ENCODE measurements at regions not wholly inside any gene's neighbourhood (a gene's known extent, or its start where the extent isn't known, plus 50 kb on each side); places are given as distances from the start of the nearest gene placed in this dataset.
"Not testable (repeated sequence)": the region's sequence is repeated elsewhere in the genome, so short reads cannot be mapped to it uniquely, and the experiment has no call there.

DNA sequence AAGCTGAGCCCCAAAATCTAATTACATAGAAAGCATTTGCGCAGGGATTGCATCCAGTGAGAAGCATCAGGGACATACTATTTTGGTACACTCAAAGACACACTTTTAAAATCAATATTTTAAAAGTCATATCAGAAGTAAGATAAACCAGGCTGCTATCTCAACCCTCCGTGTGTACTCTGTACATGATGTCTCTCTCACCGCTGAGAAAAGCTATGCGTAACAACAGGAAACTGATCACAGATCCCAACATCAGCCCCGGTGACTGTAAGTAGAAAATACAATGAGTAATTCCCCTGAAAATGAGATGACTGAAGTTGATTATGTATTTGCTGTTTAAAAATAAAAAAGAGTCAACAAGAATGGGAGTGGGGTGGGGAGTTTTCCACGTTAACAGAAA lies 329.8 kb downstream of the BCL2L11 start:
- in situ Hi-C loops (cut with HindIII; ENCODE audit: low sequenced_read_pairs); DNase-seq (ENCODE audit: low spot score): not testable (repeated sequence)

DNA sequence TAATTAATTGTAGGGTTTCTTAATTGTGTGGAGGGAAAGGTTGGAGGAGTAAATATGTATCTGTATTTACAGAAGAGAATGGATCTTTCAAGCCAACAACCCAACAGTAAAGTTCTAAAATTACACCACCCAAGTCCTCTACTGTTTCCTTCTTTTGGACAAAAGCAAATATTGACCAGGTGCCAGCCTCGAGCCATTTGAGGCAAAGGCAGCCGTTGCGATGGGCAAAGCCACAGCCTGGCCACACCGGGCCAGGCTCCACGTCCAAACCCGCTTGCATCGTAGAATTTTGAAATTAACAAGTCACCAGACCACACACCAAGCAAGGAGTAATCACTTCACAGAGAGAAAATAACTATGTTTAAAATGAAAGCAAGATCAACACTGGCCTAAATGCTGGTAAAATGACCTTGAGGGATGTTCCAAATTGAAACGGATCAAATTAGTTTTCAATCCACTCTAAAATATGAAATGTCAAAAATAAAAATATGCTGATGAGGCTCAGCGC lies 331.0 kb downstream of the BCL2L11 start:
- in situ Hi-C loops (cut with HindIII; ENCODE audit: low sequenced_read_pairs); DNase-seq (ENCODE audit: low spot score): not testable (repeated sequence)

DNA sequence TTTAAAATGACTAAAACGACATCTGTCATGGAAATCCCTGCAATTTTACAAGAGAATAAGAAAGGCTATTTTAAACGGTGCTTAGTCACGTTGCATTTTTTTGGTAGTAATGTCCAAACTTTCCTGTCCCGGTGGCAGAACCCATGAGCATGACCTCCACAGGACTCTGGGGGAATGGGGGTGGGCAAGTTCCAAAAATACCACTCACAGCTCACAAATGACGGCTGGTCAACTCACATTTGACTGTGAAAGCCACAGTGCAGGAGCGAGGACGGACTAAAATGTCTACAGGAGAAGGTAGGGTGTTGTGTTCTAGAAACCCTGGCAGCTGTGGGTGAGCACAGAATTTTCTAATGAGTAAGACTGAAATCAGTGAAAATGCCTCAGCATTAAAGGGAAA lies 331.5 kb downstream of the BCL2L11 start:
- in situ Hi-C loops (cut with HindIII; ENCODE audit: low sequenced_read_pairs); DNase-seq (ENCODE audit: low spot score): not testable (repeated sequence)

DNA sequence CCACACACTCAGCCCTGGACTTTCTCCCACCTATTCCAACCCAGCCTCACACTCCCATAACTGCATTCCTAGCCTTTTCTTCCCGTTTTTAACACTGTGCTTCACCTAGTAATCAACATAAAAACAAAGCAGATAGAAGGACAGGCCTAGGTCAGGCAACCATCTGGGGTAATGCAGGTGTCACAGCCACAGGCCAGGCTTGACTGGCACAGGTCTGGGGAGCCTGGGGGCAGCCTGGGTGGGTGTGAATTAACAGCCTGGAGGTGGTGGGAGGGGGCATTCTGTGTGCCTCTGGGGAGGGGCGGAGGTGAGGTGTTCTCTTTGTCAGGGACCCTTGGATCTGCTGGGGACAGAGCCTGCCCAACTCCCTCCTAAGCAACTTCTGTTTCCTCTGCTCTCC lies 332.6 kb downstream of the BCL2L11 start:
- in situ Hi-C loops (cut with HindIII; ENCODE audit: low sequenced_read_pairs): not testable (repeated sequence)

DNA sequence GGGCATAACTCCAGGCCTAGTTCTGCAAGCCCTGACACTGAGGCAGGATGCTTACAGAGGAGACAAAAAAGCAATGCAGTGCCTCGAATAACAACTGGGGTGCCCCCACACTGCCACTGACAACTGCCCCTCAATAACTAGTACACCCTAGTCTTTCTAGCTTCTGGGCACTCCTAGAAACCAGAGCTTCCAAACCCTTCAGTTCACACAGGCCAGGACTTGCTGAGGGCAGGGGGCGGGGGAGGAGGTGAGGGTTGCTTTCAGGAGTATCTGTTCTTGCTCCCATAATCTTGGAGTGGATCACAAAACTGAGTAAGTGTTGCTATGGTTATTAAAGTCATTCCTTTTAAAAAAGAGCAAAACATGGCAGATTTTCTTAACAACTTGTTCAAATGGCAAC lies 333.1 kb downstream of the BCL2L11 start:
- DNase-seq (ENCODE audit: low spot score); in situ Hi-C loops (cut with HindIII; ENCODE audit: low sequenced_read_pairs): not testable (repeated sequence)

More for the DNA sequence above, 332.6 kb downstream of the BCL2L11 start:
- not testable (repeated sequence) for DNase-seq (ENCODE audit: low spot score)

DNA sequence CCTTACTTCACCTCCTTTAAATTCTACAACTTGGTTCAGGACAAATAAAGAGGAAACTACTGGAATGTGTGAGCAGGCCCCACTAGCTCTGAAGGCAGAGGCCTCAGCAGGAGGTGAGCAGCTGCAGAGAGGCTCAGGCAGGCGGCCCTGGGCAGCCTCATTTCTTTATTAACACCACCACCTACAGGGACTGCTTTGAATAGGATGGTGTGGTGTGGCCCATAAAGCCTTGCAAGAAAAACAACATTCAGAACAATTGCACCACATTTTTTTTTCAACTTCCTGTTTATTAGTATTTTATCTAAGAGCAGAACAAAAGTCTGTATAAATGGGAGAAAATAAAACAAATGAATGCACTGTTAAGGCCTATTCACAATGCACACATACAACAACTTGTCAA lies 333.7 kb downstream of the BCL2L11 start:
- peak; percentile 6 for DNase-seq (ENCODE audit: low spot score)
- in situ Hi-C loops (cut with HindIII; ENCODE audit: low sequenced_read_pairs): not testable (repeated sequence)

DNA sequence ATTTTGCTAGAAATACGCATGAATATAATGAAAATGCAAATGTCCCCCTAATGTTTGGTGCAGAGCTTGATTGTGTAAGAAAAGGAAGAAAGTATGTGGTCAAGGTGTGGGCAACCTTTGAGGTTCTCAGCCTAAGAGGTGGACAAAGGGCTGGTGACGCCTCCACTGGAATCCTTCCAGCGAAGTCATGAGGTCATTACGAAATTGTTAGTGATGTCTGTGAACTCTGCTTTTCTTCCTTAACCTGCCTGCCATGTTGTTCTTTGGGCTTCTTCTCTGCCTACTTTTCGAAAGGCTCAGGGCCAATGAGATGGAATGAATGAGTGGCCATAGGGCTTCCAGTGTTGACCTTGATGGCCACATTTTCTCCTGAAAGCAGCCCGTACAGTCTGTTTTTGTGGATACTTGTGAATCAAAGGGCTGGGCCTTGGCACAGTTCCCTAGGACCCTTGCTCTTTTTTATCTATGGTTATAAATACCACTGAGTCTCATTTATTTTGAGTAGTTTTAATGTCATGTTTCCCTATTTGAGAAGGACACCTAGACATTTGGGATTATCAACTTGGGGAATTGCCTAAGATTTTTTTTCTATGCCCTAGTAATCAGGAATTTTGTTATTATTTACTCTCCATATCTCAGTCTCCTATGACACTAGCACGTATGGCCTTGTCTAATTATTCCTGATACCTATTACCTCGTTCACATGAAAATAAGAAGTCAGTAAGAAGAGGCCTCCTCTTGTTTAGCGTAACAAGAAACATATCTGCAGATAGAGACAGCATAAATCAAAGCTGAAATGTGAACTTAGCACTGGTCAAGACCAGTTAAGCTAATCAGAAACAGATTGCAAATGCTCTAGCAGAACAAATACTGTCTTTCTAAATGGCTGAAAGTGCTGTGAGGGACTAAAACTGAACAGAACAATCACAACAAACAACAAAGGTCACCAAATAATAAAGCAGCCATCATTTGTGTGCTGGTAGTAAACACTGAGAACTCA lies 334.6 kb downstream of the BCL2L11 start:
- DNase-seq (ENCODE audit: low spot score); in situ Hi-C loops (cut with HindIII; ENCODE audit: low sequenced_read_pairs): not testable (repeated sequence)

DNA sequence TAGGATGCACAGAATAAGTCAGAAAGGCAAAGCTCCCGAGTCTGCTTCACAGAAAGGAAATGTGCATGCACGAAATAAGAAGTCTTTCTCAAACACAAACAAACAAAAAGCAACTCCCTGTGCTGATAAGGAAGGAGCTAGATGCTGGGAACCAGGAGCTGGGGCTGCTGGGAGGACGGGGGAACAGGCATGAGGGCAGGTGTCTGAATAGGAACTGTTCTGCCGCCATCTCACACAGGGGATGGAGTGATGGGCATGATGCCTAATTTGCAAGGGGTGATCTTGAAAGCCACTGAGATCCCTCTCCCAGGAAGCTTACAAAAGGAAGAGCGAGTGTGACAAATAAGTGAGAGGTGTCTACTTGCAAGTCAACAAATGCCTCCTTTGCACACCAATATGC lies 336.5 kb downstream of the BCL2L11 start:
- DNase-seq (ENCODE audit: low spot score); in situ Hi-C loops (cut with HindIII; ENCODE audit: low sequenced_read_pairs): not testable (repeated sequence)

DNA sequence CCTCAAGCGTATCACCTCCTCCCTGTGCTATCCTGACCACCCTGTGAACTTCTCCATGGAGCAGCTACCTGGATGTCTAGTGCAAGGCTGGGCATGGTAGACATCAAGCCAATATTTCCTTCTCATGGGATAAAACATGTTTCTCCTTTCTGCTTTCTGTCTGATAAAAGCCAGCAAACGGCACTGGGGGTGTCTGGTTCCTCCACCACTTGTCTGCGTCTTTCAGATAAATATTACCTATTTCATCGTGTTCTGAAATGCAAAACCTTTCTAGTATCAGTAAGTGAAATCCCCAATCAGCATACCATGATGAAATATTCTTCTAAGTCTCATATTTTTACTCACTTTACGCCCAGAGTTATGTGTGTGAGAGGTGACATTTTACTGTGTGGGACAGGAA lies 340.2 kb downstream of the BCL2L11 start:
- DNase-seq (ENCODE audit: low spot score); in situ Hi-C loops (cut with HindIII; ENCODE audit: low sequenced_read_pairs): not testable (repeated sequence)

DNA sequence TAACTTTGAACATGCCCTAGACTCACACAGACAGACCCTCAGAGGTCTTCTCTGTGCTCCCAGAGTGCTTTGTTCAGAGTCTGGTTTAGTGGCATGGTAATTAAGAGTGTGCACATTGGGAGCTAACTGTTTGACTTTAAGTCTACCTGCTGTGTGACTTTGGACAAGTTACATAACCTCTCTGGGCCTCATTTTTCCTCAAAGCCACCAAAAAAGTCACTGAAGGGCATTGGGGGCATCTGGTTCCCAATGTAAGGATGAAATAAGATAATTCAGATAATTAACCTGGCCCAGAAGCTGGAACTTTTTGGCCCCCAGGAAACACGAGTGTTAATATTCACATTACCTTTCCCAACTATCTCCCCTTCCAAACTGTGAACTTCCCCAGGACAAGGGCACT lies 341.1 kb downstream of the BCL2L11 start:
- DNase-seq (ENCODE audit: low spot score); in situ Hi-C loops (cut with HindIII; ENCODE audit: low sequenced_read_pairs): not testable (repeated sequence)

DNA sequence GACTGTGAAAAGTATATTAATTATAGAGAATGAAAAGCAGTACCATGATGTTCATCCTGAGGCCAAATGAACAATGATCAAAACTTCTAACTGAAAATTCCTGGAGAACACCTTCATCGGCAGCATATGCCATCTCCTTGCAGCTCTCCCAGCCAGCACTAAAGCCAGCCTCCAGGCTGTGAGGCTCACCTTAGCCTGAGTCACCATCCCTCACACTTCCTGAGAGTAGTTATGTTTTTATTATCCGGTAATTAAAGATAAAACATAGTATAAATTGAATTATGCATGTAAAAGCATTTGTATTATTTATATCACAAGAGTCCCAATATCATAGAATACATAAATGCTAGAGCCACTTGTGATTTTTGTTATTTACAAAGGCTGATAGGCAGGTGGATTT lies 341.9 kb downstream of the BCL2L11 start:
- DNase-seq (ENCODE audit: low spot score); in situ Hi-C loops (cut with HindIII; ENCODE audit: low sequenced_read_pairs): not testable (repeated sequence)

DNA sequence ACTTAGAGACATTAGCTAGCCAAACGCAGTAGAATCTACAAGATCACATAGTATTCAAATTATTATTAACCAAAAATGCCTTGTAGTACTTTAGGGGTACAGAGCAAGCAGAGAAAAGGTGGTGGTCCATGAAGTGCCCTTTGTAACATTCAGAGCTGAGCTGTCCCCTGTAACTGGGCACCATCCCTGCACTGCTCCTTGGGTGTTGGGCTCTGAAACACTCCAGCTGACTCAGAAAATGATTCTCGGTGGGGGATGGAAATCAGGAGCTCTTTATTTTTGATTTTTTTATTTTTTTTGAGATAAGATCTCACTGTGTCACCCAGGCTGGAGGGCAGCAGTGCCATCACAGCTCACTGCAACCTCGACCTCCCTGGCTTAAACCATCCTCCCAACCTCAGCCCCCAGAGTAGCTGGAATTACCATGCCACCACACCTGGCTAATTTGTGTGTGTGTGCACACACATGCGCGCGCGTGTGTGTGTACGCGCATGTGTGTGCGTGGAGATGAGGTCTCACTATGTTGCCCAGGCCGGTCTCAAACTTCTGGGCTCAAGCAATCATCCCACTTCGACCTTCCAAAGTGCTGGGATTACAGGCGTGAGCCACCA lies 342.6 kb downstream of the BCL2L11 start:
- DNase-seq (ENCODE audit: low spot score); in situ Hi-C loops (cut with HindIII; ENCODE audit: low sequenced_read_pairs): not testable (repeated sequence)

DNA sequence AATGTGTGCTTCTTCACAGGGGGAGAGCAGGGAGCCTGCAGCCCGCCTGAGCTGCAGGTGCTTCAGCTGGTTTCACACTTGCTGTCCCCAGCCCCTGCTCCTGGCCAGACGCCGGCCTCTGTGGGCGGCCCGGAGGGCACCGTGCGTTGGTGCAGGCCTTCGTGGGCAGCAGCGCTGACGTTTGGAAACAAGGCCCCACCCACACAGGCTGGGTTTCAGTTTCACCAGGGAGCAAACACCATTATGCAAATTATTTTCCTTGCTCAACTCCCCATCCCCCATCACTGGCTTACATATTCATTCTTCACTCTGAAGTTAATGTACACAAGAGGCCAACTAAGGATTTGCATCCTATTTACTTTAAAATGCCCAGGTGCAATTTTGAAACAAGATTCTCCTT lies 343.2 kb downstream of the BCL2L11 start:
- in situ Hi-C loops (cut with HindIII; ENCODE audit: low sequenced_read_pairs); DNase-seq (ENCODE audit: low spot score): not testable (repeated sequence)

DNA sequence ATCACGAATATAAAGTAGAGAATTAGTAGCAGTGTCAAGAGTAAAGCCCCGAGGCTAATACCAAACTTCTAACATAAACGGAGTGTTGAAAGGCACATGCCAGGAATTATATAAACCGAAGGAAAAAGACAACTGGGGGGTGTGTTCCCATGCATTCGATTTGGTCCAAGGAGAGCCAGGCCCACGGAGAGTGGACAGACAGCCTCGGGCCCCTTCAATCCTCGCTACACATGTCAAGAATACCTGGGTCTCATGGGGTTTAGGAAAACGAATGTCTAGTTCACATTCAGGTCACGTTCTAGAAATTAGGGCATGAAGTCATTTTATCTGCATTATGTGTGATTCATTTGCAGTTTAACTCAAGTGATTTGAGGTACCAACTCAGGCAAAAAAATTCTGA lies 343.7 kb downstream of the BCL2L11 start:
- in situ Hi-C loops (cut with HindIII; ENCODE audit: low sequenced_read_pairs): not testable (repeated sequence)

DNA sequence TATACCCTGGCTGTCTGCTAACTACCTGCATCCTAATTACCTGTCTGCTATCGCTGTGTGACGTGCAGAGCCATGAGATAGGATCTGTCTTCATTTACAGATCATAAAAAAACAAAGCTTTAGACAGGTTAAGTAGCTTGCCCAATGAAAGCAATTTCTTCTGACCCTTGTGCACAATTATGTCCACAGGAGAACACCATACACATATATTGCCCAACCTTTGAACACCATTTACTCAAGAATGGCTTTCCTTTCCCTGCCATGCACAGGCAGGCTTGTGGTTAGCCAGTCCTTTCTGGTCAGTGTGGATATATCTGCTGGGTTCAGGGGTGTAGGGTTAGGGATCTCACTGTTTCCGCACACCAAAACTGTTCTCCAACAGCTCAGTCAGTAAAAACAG lies 344.8 kb downstream of the BCL2L11 start:
- in situ Hi-C loops (cut with HindIII; ENCODE audit: low sequenced_read_pairs); DNase-seq (ENCODE audit: low spot score): not testable (repeated sequence)

More for the DNA sequence above, 343.7 kb downstream of the BCL2L11 start:
- DNase-seq (ENCODE audit: low spot score): not testable (repeated sequence)

DNA sequence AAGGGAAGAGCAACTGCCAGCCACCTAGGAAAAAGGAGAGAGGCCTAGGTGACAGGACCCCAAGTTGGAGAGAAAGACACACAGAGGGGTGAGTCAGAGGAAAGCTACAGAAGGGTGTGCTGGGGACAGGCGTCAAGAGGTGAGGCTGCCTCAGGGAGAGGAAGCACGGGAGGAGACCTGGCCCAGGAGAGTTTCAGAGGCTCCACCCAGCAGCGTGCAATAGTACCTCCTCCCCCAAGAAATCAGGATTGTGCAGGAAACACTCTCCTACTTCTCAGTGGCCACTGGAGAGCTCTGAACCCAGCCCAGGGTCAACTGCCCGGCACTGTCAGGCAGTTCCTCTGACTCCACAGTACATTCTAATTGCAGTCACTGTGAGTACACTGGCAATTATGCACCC lies 346.0 kb downstream of the BCL2L11 start:
- in situ Hi-C loops (cut with HindIII; ENCODE audit: low sequenced_read_pairs); DNase-seq (ENCODE audit: low spot score): not testable (repeated sequence)

DNA sequence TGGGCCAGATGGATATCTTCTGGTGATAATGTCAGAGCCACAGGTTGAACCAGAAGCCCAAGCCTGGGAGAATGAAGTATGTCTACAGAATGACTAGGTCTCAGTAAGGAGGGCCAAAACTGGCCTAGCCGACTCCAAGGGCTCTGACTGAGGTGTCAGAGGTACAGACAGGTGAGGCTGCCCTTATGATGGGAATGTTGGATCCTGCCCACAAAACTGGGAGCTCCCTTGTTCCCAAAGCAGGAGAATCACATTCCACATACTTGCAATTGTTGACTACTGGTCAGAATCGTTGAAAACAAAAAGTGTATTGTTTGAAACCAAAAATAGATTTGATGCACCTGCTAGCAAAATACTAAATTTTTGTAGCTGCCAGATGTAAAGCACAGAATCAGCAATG lies 350.2 kb downstream of the BCL2L11 start:
- DNase-seq (ENCODE audit: low spot score); in situ Hi-C loops (cut with HindIII; ENCODE audit: low sequenced_read_pairs): not testable (repeated sequence)

DNA sequence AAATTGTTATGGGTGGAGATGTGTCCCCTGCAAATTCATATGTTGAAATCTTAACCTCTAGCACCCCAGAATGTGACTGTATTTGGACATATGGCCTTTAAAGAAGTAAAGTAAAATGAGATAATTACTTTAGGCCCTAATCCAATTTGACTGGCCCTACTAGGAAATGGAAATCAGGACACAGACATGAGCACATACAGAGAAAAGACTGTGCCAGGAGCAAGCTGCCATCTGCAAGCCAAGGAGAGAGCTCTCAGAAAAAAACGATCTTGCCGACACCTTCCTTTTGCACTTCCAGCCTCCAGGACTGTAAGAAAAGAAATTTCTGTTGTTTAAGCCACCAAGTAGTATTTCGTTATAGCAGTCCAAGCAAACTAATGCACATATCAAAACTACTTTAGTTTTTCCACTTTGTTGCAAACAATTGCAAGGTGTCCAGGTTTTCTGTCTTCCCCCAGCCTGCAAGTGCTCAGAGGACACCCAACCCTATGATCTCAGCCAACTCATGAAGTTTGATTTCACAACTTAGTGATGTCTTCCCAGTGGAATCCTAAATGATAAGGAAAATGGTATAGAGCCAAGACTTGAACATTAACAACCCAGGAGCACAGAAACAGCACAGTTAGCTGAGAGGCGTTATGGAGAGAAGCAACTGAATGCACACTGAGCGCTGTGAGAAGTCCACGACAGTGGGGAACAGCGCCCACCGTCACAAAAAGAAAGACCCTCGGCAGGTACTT lies 351.2 kb downstream of the BCL2L11 start:
- in situ Hi-C loops (cut with HindIII; ENCODE audit: low sequenced_read_pairs); DNase-seq (ENCODE audit: low spot score): not testable (repeated sequence)

DNA sequence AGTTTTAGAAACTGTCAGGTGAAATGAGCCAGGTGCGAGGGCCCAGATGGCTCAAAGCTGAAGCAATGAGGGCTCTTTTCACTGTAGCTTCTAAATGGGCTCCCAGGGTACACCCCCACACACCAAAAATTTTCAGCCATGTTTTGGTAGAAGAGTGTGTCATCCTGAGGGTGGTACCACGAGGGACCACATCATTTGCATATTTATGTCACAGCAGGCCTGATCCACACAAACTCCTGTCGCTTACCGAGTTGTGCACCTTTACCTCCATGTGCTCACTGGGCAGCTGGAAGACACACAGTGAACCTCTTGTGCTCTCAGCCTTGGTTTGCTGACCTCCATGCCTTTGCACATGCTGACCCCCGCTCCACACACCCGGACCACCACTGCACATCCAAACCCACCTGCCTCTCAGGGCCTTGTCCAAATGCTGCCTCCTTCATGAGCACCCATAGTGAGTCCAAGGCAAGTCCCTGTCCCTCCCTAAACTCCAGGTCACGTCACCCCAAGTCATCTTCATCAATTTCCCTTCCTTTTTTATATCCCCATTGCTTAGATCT lies 352.2 kb downstream of the BCL2L11 start:
- in situ Hi-C loops (cut with HindIII; ENCODE audit: low sequenced_read_pairs); DNase-seq (ENCODE audit: low spot score): not testable (repeated sequence)

Data from G401 (cell line).